GM03348 (cell line): ENCODE measurements at regions not wholly inside any gene's neighbourhood (a gene's known extent, or its start where the extent isn't known, plus 50 kb on each side); places are given as distances from the start of the nearest gene placed in this dataset.

Experiments used
- DNase-seq: peaks from one replicate; pipeline ENCODE4 v3.0.0; 2012; ENCODE audit warnings: low spot score

- no peak for DNase-seq
Observed at GRCh38 chr6:53744321-53744720, 50.5 kb upstream of the LRRC1 start.

- no peak for DNase-seq
Observed at GRCh38 chr6:53741034-53741823, 53.6 kb upstream of the LRRC1 start.

DNA sequence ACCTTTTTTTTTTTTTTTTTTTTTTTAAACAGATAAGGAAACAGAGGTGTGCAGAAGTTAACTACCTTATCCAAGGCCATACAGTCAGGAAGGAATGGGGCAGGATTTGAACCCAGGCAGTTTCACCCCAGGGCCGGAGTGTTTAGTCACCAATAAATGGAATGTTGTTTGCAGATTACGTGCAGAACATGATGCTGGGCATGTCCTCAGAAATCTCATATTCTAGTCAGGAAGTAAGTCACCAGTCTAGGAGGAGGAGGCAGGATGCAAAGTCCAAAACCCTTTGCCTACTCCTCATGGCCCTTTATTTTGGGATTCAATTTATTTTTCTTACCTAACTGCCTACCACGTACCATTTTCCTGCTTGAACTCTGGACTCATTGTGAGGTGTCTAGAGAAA is 57.1 kb upstream of the LRRC1 start:
- no peak for DNase-seq

DNA sequence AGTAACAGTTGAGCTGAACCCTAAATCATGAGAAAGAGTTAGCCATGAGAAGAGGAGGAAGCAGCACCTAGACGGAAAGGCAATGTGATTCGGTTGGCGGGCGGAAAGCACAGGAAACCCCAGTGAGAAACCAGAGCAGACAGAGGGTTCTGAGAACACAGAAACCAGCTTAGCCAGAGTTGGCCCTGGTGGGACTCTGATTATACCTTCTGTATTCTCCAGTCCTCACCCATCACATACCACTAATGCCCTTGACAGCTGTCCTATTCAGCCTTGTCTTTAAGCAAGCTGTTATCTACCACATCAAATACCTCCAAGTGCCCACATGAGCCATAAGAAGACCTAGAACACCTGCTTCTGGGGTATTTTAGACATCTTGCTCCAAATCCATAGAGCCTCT is 58.9 kb upstream of the LRRC1 start:
- DNase-seq = no peak

- DNase-seq = peak; percentile 51
Observed at GRCh38 chr6:53734473-53735299, 60.1 kb upstream of the LRRC1 start.

DNA sequence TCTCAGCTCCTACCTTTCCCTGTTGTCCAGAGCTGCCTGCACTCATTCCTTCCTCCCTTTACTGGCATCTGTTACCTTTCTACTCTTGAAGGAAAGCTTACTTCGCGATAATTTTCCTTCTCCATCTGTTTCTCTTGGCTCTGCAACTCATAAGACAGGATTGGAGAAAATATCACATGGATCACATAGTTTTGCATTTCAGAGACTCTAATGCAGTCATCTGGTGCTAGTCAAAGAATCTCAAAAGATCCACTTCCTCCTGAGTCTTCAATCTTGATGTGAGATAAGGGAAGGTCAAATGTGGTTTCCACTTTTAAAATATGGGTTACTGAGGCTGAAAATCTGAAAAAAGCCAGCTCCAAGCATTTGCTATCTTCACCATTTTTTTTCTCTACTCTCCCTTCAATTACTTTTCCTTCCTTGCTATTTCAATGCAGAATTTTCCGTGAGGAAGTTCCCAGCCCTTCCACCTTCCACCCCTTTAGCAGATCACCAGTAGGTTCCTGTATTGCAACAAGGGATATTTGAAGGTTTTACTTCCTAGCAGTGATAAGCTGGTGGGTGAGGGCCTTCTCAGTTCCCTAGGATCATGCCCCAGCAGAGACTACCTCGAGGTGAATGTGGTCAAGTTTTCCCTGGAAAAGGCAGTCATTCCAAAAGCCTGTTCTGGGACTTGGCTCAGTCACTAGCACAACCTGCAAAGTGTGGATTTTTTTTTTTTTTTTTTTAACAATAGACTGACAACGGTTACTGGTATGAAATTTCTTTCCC is 62.8 kb upstream of the LRRC1 start:
- no peak for DNase-seq

DNA sequence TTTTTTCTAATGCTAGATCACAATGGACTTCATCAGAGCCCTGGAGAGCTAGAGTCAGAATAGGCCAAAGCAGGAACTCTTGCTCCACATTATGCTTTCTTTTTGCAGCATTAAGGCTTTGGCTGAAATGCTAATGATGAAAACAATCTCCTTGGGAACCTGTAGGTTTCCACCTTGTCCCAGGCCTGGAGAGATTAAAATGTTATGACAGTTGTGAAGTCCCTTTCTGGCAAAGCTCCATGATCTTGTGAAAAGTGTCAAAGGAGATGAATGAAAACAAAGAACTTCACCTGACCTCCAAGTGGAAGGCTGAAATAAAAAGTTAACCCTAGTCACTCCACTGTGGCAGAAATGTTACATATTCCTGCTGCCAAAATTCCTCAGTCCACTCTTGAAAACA is 64.0 kb upstream of the LRRC1 start:
- DNase-seq = no peak

GRCh38 chr6:53728570-53729194 is 63.1 kb upstream of the KLHL31 start:
- DNase-seq = peak; percentile 74

GRCh38 chr6:53727748-53728147 is 62.2 kb upstream of the KLHL31 start:
- peak; percentile 59 for DNase-seq

GRCh38 chr6:53725791-53726575 is 60.4 kb upstream of the KLHL31 start:
- peak; percentile 92 for DNase-seq

DNA sequence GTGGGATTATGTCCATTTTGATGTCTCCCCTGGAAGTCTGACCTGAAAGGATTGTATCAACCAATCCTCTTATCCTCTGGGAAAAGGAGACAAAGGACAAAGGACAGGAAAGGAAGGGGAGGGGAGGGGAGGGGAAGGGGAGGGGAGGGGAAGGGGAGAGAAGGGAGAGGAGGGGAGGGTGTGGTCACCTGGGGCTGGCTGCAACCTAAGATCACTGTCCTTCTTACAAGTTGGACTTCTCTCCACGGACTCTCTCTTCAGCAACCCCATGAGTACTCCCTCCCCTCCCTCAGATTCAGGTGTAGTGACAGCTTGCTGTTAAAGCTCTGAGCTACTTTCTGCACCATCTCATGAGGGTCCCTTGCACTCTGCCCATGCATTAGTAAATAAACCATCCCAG is 58.9 kb upstream of the KLHL31 start:
- DNase-seq = no peak

DNA sequence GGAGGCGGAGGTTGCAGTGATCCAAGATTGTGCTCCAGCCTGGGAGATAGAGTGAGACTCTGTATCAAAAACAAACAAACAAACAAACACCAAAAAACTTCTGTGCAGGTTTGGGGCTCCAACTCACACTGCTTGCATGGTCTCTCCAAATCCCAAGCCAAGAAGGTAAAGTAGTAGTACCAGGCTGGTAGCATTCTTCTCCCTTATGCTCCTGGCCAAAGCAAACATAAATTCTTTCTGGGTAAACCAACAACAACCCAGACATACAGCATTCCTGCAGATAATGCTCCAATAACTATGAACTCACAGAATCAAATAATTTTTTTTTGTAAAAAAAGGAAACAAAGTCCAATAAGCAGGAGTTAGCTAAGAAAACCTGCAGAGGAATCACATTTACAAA is 57.8 kb upstream of the KLHL31 start:
- no peak for DNase-seq

GRCh38 chr6:53721766-53722165 is 56.2 kb upstream of the KLHL31 start:
- no peak for DNase-seq

GRCh38 chr6:53718597-53719460 is 53.3 kb upstream of the KLHL31 start:
- peak; percentile 76 for DNase-seq

DNA sequence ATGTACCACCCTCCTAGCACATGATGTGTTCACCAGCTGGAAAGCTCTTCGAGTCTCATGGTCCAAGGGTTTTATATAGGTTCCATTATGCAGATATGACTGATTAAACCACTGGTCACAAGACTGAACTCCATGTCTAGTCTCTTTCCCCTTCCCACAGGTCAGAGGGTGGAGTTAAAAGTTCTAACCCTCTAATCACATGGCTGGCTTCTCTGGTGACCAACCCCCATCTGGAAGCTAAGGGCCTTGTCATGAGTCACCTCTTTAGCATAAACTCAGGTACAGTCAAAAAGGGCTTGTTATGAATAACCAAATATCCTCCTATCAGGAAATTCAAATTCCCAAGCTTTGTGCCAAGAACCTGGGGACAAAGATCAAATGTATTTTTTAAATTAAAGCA is 52.0 kb upstream of the KLHL31 start:
- DNase-seq = no peak

DNA sequence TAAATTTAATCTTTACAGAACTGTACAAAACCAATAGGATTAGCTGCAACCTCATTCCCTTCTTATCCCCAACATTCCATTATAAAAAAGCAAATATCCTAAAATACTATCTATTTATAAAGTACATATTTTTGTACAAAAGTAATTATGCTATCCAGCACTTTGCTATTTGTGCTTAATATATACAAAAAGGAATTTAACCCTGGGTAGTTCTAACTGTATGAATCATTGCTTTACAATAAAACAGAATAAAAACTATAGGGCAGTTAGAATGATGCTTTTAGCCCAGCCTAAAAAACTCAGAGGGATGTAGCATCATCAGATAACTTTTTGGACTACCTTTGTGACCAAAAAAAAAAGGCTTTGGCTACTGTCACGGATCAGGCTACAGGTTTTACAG is 49.9 kb upstream of the KLHL31 start:
- no peak for DNase-seq
